Smooth muscle cell of the brain vasculature (primary cell): ENCODE measurements at regions not wholly inside any gene's neighbourhood (a gene's known extent, or its start where the extent isn't known, plus 50 kb on each side); places are given as distances from the start of the nearest gene placed in this dataset.

Experiments used
- DNase-seq: peaks from one replicate; pipeline ENCODE4 v3.0.0-alpha.2; 2012; ENCODE audit warnings: low read depth, low spot score

GRCh38 chr15:62795700-62796695 is 246.5 kb upstream of the TPM1 start:
- DNase-seq, result no peak

GRCh38 chr15:62797171-62797570 is 245.4 kb upstream of the TPM1 start:
- no peak for DNase-seq

GRCh38 chr15:62798536-62798935 is 244.0 kb upstream of the TPM1 start:
- no peak for DNase-seq

- DNase-seq, result no peak
Measured at GRCh38 chr15:62799037-62799436, 243.5 kb upstream of the TPM1 start.

- no peak for DNase-seq
Measured at GRCh38 chr15:62799919-62800318, 242.6 kb upstream of the TPM1 start.

GRCh38 chr15:62802612-62803011 is 239.9 kb upstream of the TPM1 start:
- no peak for DNase-seq

GRCh38 chr15:62803856-62804400 is 238.6 kb upstream of the TPM1 start:
- no peak for DNase-seq

GRCh38 chr15:62805502-62805901 is 237.0 kb upstream of the TPM1 start:
- no peak for DNase-seq

- DNase-seq, result no peak
Measured at GRCh38 chr15:62807539-62808130, 234.9 kb upstream of the TPM1 start.

- no peak for DNase-seq
Measured at GRCh38 chr15:62809115-62809967, 233.2 kb upstream of the TPM1 start.

- DNase-seq, result no peak
Measured at GRCh38 chr15:62809968-62810260, 232.6 kb upstream of the TPM1 start.

GRCh38 chr15:62812515-62812835 is 230.1 kb upstream of the TPM1 start:
- DNase-seq, result no peak

- no peak for DNase-seq
Measured at GRCh38 chr15:62816342-62817069, 226.0 kb upstream of the TPM1 start.

- DNase-seq, result no peak
Measured at GRCh38 chr15:62818691-62819090, 223.9 kb upstream of the TPM1 start.

- DNase-seq, result no peak
Measured at GRCh38 chr15:62821384-62822131, 221.0 kb upstream of the TPM1 start.

GRCh38 chr15:62822228-62822627 is 220.3 kb upstream of the TPM1 start:
- no peak for DNase-seq

- no peak for DNase-seq
Measured at GRCh38 chr15:62823561-62823960, 219.0 kb upstream of the TPM1 start.

- no peak for DNase-seq
Measured at GRCh38 chr15:62824111-62825015, 218.2 kb upstream of the TPM1 start.

GRCh38 chr15:62825191-62825590 is 217.4 kb upstream of the TPM1 start:
- DNase-seq, result no peak

- no peak for DNase-seq
Measured at GRCh38 chr15:62826561-62826960, 216.0 kb upstream of the TPM1 start.
